ENCODE measurements at regions not wholly inside any gene's neighbourhood (a gene's known extent, or its start where the extent isn't known, plus 50 kb on each side); places are given as distances from the start of the nearest gene placed in this dataset.

DNA sequence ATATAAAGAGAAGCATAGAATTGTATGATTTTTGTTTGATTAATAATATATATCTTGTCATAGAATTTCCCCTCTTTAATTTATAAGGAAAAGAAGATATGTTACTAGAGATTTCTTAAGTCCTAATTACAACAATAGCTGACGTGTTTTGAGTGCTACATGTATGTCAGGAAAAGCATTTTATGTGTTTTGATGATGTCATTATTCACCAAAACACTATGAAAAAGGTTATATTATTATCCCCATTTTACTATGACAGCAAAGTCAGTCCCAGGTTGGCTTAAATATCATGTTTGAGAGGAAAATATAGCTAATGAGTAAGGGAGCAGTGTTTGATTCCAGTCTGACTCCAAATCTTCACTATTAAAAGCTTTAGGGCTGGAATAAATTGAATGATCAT lies 428.4 kb upstream of the GOLIM4 start:
- TF ChIP-seq, protein P1, sequence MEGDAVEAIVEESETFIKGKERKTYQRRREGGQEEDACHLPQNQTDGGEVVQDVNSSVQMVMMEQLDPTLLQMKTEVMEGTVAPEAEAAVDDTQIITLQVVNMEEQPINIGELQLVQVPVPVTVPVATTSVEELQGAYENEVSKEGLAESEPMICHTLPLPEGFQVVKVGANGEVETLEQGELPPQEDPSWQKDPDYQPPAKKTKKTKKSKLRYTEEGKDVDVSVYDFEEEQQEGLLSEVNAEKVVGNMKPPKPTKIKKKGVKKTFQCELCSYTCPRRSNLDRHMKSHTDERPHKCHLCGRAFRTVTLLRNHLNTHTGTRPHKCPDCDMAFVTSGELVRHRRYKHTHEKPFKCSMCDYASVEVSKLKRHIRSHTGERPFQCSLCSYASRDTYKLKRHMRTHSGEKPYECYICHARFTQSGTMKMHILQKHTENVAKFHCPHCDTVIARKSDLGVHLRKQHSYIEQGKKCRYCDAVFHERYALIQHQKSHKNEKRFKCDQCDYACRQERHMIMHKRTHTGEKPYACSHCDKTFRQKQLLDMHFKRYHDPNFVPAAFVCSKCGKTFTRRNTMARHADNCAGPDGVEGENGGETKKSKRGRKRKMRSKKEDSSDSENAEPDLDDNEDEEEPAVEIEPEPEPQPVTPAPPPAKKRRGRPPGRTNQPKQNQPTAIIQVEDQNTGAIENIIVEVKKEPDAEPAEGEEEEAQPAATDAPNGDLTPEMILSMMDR (IDR thresholded peaks at IDR 0.05; ENCODE audit: low read depth, low read length): no peak
- H3K4me3 ChIP-seq (ENCODE audit: low read depth, low read length): no peak overlapping the region

DNA sequence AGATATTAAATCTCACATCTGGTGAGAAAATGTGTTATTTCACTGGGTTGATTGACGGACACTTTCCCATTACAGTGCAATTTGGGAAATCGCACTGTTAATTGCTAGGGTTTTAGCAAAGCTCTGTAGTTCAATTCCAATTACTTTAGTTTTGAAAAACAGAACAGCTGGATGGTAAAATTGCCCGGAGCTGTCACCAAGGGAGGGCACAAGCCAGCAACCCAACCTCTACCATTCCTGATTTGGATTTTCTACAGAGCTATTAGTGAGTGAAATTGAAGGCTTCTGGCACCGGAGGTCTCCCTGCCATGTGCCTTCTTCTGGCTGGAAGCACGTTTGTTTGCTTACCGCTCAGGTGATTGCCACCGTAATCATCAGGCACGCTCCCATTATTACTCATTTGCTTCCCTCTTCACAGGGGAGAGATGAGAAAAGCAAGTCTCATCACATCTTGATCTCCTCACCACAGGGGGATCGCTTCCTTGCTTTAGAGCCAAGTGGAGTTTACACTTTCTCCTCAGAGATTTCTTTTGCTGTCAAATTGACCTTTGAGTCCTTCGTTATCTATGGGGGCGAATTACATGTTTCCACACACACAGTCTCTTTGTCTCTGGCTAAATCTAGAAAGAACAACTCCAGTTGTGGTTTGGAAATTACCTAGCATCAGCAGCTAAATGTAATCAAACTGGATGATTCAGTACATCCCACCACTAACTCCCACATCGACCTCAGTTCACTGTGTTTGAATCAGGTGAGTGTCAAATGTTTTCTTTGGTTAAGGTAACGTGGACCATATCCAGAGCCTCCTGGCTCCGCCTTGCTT lies 421.7 kb upstream of the GOLIM4 start:
- H3K4me3 ChIP-seq (ENCODE audit: low read depth, low read length): no peak overlapping the region
- TF ChIP-seq, protein P1 (IDR thresholded peaks at IDR 0.05; ENCODE audit: low read depth, low read length): no peak

DNA sequence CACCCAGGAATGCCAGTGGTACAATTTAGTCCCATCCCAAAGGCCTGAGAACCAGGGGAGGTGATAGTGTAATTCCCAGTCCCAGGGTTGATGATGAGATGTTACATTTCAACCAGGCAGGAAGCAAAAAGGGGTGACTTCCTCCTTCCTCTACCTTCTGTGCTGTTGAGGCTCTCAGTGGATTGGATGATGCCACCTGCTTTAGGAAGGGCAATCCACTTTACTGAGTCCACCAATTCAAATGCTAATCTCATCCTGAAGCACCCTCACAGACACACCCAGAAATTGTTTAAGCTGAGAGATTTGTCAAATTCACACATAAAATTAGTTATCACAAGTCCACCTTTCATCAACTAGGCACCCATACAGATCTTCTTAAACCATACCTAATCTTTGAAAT lies 418.5 kb upstream of the GOLIM4 start:
- TF ChIP-seq, protein P1 (IDR thresholded peaks at IDR 0.05; ENCODE audit: low read depth, low read length): no peak
- H3K4me3 ChIP-seq (ENCODE audit: low read depth, low read length): no peak overlapping the region

DNA sequence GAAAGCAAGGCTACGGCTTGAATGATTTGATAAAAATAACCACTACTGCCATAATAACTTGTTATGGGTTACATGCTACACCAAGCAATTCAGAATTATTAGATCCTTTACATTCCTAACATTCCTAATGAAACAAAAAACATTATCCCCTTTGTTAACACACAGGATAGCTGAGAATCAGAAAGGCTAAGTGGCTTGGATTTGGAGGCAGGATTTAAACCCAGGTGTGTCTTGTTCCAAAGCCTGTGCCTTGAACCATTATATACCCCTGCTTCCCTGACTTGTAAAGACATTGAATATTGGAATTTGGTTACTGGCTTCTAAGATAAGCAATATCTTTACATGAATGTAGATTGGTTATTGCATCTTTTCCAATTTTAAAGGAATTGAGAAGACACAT lies 417.1 kb upstream of the GOLIM4 start:
- no peak overlapping the region for H3K4me3 ChIP-seq (ENCODE audit: low read depth, low read length)
- TF ChIP-seq, protein P1 (IDR thresholded peaks at IDR 0.05; ENCODE audit: low read depth, low read length): no peak

DNA sequence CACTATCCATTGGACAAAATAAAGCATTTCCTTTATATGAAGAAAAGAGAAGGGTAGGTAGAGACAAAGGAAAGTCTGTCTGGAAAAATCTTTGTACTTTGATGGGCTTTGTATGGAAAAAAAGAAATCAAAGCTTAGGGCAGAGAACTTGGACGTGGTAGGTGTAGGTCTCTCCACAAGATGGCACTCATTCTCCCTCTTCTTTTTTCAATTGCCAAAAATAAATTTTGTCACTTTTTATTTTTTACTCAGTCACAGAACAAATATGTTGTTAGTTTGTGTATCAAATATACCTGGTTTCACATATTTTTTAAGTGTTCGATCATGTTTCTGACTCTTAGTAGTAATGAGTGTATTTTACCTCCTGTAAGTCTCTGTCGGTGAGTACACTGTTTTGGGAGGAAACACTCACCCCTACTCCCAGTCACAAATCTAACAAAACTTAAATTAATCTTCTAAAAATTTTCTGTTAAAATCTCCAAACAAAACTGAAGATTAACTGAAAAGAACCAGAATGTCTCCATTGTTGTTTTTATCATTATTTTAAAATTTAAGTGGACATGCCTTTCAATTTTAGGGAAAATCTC lies 415.8 kb upstream of the GOLIM4 start:
- TF ChIP-seq, protein P1 (IDR thresholded peaks at IDR 0.05; ENCODE audit: low read depth, low read length): 0 out of 2 replicates have a peak, but pooled peaks have one; percentile 9
- no peak overlapping the region for H3K4me3 ChIP-seq (ENCODE audit: low read depth, low read length)

DNA sequence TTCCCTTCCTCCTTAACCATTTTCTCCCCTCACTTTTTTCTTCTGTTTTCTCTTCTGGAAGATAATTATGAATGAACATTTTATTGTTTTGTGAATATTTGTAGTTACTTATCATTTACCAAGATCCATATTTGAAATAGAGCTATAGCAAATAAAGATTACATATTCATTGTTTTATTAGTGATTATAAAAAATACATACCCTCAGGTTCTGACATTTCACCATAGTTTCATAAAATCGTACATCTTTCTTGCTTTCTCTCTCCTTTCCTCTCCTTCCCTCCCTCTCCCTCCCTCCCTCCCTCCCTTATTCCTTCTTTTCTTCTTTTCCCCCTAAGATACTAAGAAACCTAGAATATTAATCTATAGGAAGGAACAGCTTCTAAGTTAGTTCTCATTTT lies 410.9 kb upstream of the GOLIM4 start:
- TF ChIP-seq, protein P1 (IDR thresholded peaks at IDR 0.05; ENCODE audit: low read depth, low read length): no peak
- H3K4me3 ChIP-seq (ENCODE audit: low read depth, low read length): no peak overlapping the region

DNA sequence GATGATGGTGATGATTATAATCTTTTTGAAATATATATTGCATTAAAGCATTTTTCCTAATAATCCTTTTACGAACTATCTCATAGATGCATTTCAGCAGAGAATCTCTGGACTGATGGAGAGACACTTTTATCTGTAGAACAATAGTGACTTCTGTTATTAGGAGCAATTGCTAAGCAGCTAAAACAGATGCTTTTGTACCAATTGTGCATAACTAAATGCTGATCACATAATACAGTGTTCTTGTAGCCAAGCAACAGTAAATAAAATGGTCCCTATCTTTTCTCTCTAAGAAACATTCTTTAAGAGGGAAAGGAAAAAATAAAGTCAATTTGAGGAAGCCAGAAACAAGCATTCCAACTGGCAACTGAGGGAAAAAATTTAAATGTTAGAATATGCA lies 405.8 kb upstream of the GOLIM4 start:
- TF ChIP-seq, protein P1 (IDR thresholded peaks at IDR 0.05; ENCODE audit: low read depth, low read length): no peak
- H3K4me3 ChIP-seq (ENCODE audit: low read depth, low read length): no peak overlapping the region
